Psoas muscle (tissue), 7 donors: ENCODE measurements at regions not wholly inside any gene's neighbourhood (a gene's known extent, or its start where the extent isn't known, plus 50 kb on each side); places are given as distances from the start of the nearest gene placed in this dataset.

ENCODE experiments used
- ATAC-seq, 4 donors: fragments of 200-7000 bp; cut with Tn5 transposase; one replicate each; pipeline ENCODE4 v1.9.1; 2020; ENCODE audit warnings: moderate library complexity in 3 of 4, mild to moderate bottlenecking in 2 of 4
- DNase-seq, 2 donors: peaks; one replicate each; pipeline ENCODE4 v3.0.0-alpha.2; 2020
- H3K27ac ChIP-seq: fragments of 200-600 bp; one replicate; pipeline ENCODE4 v1.8.0; 2022
- H3K27me3 ChIP-seq, 3 donors: fragments of 200-600 bp in 1 of 3; one replicate each; pipeline versions ENCODE4 v1.6.1 to v1.8.0; 2013 to 2022; ENCODE audit warnings: low read length in 2 of 3, mild to moderate bottlenecking in 2 of 3, moderate library complexity in 1 of 3; ENCODE audit not compliant: insufficient read depth in 3 of 3
- H3K36me3 ChIP-seq, 2 donors: fragments of 200-600 bp in 1 of 2; one replicate each; pipeline versions ENCODE4 v1.6.1 to v1.8.0; 2013 to 2022; ENCODE audit warnings: low read depth in 1 of 2, mild to moderate bottlenecking in 1 of 2, moderate library complexity in 1 of 2; ENCODE audit not compliant: insufficient read depth in 1 of 2
- H3K4me1 ChIP-seq: fragments of 200-600 bp; one replicate; pipeline ENCODE4 v1.8.0; 2022
- H3K4me3 ChIP-seq: fragments of 200-600 bp; one replicate; pipeline ENCODE4 v1.8.0; 2022; ENCODE audit warnings: mild to moderate bottlenecking
- H3K9me3 ChIP-seq: fragments of 200-600 bp; one replicate; pipeline ENCODE4 v1.8.0; 2022
- WGBS, 3 donors: extraction: QIAGEN DNeasy Blood & Tissue Kit; methylation state at CpG; one replicate each; pipeline versions ENCODE4 v1.1.6 to v1.1.7; 2013; 5-methylcytosine and 5-hydroxymethylcytosine counted together
- intact Hi-C, 2 donors: fragments of 100-400 bp; cut with DNase I; formaldehyde crosslinking; loops; one replicate each; pipeline versions ENCODE4 v1.11.0 to v1.14.2; 2022
- TF ChIP-seq, protein P1 (sequence below): fragments of 200-600 bp; IDR thresholded peaks from one replicate; pipeline ENCODE4 v1.8.0; 2022; ENCODE audit warnings: antibody characterized with exemption
- donor health status: healthy with polysubstance abuse.
- donor health status: DM: no; HTN: no; CAD: no; lungs with moderate emphysema.
- donor health status: Bipolar disorder and iron deficiency.
- donor health status: healthy.
- donor health status: DM: yes; HTN: yes; CAD: no.
- donor health status: DM: no; HTN: no; CAD: no.
- donor health status: DM: yes; HTN: yes; CAD: no.

DNA sequence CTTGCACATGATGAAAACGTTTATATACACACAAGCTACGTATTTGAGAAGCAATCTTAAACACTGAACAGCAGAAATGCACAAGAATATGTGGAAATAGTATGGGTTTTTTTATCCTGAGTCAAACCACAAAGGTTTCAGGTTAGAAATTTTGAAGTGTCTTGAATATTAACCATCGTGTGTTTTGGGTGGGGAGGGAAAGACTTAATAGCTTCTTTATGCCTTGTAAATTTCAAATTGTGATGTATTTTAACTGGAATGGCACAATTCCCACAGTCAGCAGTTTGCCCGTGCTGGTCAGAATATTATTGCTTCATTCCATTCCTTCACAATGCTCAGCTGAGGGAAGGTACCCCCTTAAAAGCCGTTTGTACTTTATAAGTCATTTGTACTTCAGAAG is 67.4 kb upstream of the WDR1 start:
- H3K4me1 ChIP-seq, result no peaks in the 10 kb centered on the region
- H3K4me3 ChIP-seq, result no peak overlapping the region
- no peaks in the 10 kb centered on the region for H3K36me3 ChIP-seq
- DNase-seq (no peak), ATAC-seq (no peak)
- intact Hi-C loops, result no loop called here
- no peaks in the 10 kb centered on the region for H3K9me3 ChIP-seq
- TF ChIP-seq, protein P1, sequence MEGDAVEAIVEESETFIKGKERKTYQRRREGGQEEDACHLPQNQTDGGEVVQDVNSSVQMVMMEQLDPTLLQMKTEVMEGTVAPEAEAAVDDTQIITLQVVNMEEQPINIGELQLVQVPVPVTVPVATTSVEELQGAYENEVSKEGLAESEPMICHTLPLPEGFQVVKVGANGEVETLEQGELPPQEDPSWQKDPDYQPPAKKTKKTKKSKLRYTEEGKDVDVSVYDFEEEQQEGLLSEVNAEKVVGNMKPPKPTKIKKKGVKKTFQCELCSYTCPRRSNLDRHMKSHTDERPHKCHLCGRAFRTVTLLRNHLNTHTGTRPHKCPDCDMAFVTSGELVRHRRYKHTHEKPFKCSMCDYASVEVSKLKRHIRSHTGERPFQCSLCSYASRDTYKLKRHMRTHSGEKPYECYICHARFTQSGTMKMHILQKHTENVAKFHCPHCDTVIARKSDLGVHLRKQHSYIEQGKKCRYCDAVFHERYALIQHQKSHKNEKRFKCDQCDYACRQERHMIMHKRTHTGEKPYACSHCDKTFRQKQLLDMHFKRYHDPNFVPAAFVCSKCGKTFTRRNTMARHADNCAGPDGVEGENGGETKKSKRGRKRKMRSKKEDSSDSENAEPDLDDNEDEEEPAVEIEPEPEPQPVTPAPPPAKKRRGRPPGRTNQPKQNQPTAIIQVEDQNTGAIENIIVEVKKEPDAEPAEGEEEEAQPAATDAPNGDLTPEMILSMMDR, result no peak
- no peak overlapping the region for H3K27ac ChIP-seq
- H3K27me3 ChIP-seq, result no peaks in the 10 kb centered on the region
- WGBS, 3 donors, result 43 to 60% (median 52%) methylated on average over 5 of the region's 5 CpGs

DNA sequence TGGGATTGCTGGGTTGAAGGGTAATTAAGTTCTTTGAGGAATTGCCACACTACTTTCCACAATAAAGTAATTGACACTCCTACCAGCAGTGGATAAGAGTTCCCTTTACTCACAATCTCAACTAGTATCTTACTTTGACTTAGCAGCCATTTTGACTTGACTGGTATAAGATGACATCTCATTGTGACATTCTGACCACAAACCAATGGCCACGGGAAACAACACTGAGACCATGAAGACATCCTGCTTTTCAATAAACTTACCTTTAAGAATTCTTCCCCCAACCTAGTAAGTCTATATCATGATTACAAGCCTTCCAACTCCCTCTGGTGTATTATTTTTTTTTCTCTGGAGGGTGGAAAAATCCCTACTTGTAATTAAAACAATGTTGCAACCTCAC is 66.9 kb upstream of the WDR1 start:
- Histone ChIP-seq H3K4me1 (no peaks in the 10 kb centered on the region), H3K27me3 (no peaks in the 10 kb centered on the region), H3K36me3 (no peaks in the 10 kb centered on the region), H3K27ac (no peak overlapping the region), H3K4me3 (no peak overlapping the region), H3K9me3 (no peaks in the 10 kb centered on the region)
- TF ChIP-seq, protein P1, result no peak
- intact Hi-C loops, result no loop called here
- DNase-seq, result no peak
- 78 to 90% (median 83%) methylated on average over 1 of the region's 1 CpG for WGBS, 3 donors
- ATAC-seq, result no peak

DNA sequence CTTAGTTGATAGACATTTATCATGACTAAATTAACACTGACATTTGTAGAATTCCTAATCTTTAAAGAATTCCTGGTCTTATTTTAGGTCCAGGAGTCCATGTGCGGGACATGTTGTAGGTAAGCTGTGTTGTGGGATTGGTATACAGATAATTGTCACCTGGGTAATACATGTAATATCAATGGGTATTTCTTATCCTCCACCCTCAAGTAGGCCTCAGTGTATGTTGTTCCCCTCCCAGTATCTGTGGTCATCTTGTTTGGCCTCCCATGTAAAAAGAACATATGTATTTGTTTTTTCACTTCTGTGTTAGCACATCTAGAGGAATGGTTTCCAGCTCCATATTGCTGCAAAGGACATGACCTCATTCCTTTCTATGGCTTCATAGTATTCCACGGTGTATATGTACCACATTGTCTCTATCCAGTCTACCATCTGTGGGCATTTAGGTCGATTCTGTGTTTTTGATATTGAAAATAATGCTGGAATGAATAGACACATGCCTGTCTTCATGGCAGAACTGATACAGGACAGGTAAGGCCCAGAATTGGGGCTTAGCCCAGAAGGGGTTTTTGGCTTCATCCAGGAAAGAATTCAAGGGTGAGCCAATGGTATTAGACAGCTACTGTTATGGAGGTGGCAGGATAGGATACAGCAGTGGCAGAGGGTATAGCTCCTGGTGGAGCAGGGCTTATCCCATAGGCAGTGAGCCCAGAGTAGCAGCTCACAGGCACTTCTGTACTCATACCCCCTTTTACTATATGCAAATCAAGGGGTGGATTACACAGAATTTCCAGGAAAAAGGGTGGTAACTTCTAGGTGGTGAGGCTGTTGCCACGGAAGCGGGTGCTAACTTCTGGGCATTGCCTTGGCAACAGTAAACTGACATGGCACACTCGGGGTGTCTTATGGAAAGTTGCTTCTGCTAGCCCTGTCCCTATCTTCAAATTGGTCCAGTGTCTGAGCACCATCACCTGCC is 66.1 kb upstream of the WDR1 start:
- ATAC-seq (no peak), DNase-seq (no peak)
- no peak overlapping the region for H3K27ac ChIP-seq
- H3K36me3 ChIP-seq, result no peaks in the 10 kb centered on the region
- H3K4me1 ChIP-seq, result no peaks in the 10 kb centered on the region
- H3K27me3 ChIP-seq, result no peaks in the 10 kb centered on the region
- WGBS, 3 donors, result 70 to 73% (median 71%) methylated on average over 6 of the region's 6 CpGs
- no peak overlapping the region for H3K4me3 ChIP-seq
- no peaks in the 10 kb centered on the region for H3K9me3 ChIP-seq
- TF ChIP-seq, protein P1, result no peak
- intact Hi-C loops, result no loop called here

DNA sequence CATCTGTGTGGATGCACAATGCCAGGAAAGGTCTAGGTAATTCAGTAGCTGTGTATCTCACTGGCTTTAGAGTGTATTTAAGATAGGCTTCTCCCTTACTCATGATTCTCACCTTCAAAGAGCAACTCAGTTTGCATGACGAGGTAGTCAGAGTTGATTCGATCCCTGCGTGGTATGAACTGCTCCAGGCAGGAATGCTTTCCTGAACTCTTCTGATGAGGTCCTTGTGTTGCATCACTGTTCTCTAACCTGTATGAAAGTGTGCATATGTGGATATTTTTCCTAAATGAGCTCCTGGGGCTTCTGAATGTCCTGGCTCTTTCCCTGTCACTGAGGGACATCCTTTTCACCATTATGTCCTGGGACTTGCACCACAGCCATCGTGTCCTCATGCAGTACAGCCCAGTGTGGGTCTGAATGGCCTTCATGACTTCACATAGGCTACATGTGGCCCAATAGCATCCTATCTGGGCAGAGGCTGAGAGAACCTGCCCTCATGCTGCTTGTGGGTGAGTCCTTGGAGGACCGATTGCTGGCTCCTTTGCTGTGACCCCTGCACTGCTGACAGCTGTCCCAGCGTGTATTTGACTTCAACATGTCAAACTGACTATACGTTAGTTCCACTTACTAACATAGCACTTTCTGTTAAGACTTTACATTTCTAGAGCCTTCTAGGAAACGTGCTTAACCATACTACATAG is 65.3 kb upstream of the WDR1 start:
- no peak overlapping the region for H3K27ac ChIP-seq
- H3K27me3 ChIP-seq, result no peaks in the 10 kb centered on the region
- WGBS, 3 donors, result 81 to 89% (median 81%) methylated on average over 8 of the region's 8 CpGs
- intact Hi-C loops, result no loop called here
- DNase-seq, result no peak
- ATAC-seq, result peak in 1 of 4 donors; percentile 20
- no peaks in the 10 kb centered on the region for H3K9me3 ChIP-seq
- no peaks in the 10 kb centered on the region for H3K4me1 ChIP-seq
- TF ChIP-seq, protein P1, result no peak
- H3K4me3 ChIP-seq, result no peak overlapping the region
- H3K36me3 ChIP-seq, result no peaks in the 10 kb centered on the region
